ENCODE measurements at regions not wholly inside any gene's neighbourhood (a gene's known extent, or its start where the extent isn't known, plus 50 kb on each side); places are given as distances from the start of the nearest gene placed in this dataset.

GRCh38 chr12:18008642-18009041, 81.4 kb downstream of the RERGL start:
- TF ChIP-seq CTCF (conservative IDR thresholded peaks at IDR 0.05) = no peak
- no peak overlapping the region for H3K4me3 Mint-ChIP-seq
- H3K4me1 Mint-ChIP-seq (ENCODE audit: unreplicated experiment) = no peaks in the 10 kb centered on the region
- H3K27ac Mint-ChIP-seq = no peak overlapping the region
- no peaks in the 10 kb centered on the region for H3K36me3 Mint-ChIP-seq
- H3K9me3 Mint-ChIP-seq = no peaks in the 10 kb centered on the region
- no peak for DNase-seq (ENCODE audit: extremely low spot score, unreplicated experiment)
- H3K27me3 Mint-ChIP-seq = no peaks in the 10 kb centered on the region

GRCh38 chr12:17999174-17999801, 90.7 kb downstream of the RERGL start:
- Mint-ChIP-seq H3K36me3 (peaks cover 9% of the 10 kb centered on the region), H3K27ac (no peak overlapping the region), H3K9me3 (peaks cover 7% of the 10 kb centered on the region), H3K4me3 (no peak overlapping the region), H3K4me1 (ENCODE audit: unreplicated experiment) (no peaks in the 10 kb centered on the region), H3K27me3 (peaks cover under 1% of the 10 kb centered on the region)
- no peak for TF ChIP-seq CTCF (conservative IDR thresholded peaks at IDR 0.05)
- no peak for DNase-seq (ENCODE audit: extremely low spot score, unreplicated experiment)

GRCh38 chr12:17992002-17992656, 97.9 kb downstream of the RERGL start:
- TF ChIP-seq CTCF (conservative IDR thresholded peaks at IDR 0.05) = peak; percentile 92
- DNase-seq (ENCODE audit: extremely low spot score, unreplicated experiment) = no peak
- H3K9me3 Mint-ChIP-seq = no peaks in the 10 kb centered on the region
- H3K27ac Mint-ChIP-seq = no peak overlapping the region
- H3K4me3 Mint-ChIP-seq = no peak overlapping the region
- peaks cover 5% of the 10 kb centered on the region for H3K27me3 Mint-ChIP-seq
- no peaks in the 10 kb centered on the region for H3K36me3 Mint-ChIP-seq
- H3K4me1 Mint-ChIP-seq (ENCODE audit: unreplicated experiment) = no peaks in the 10 kb centered on the region

- Mint-ChIP-seq H3K9me3 (no peaks in the 10 kb centered on the region), H3K36me3 (no peaks in the 10 kb centered on the region), H3K4me1 (ENCODE audit: unreplicated experiment) (no peaks in the 10 kb centered on the region), H3K27ac (no peak overlapping the region), H3K4me3 (no peak overlapping the region), H3K27me3 (no peaks in the 10 kb centered on the region)
- DNase-seq (ENCODE audit: extremely low spot score, unreplicated experiment) = no peak
- TF ChIP-seq CTCF (conservative IDR thresholded peaks at IDR 0.05) = no peak
Measured at GRCh38 chr12:17982556-17982955, 107.4 kb downstream of the RERGL start.

GRCh38 chr12:17976202-17976601, 113.8 kb downstream of the RERGL start:
- Mint-ChIP-seq H3K27ac (no peak overlapping the region), H3K27me3 (no peaks in the 10 kb centered on the region), H3K36me3 (no peaks in the 10 kb centered on the region), H3K9me3 (no peaks in the 10 kb centered on the region), H3K4me1 (ENCODE audit: unreplicated experiment) (no peaks in the 10 kb centered on the region), H3K4me3 (no peak overlapping the region)
- peak; percentile 56 for TF ChIP-seq CTCF (conservative IDR thresholded peaks at IDR 0.05)
- no peak for DNase-seq (ENCODE audit: extremely low spot score, unreplicated experiment)
